ENCODE measurements at regions not wholly inside any gene's neighbourhood (a gene's known extent, or its start where the extent isn't known, plus 50 kb on each side); places are given as distances from the start of the nearest gene placed in this dataset.

- no peak overlapping the region for H3K4me2 ChIP-seq (ENCODE audit: insufficient read depth, low read length)
- no peaks in the 10 kb centered on the region for H3K36me3 ChIP-seq (ENCODE audit: control insufficient read depth in 2 of 2, extremely low read depth in 1 of 2, insufficient read depth in 2 of 2, low read length in 2 of 2)
- H3K9me1 ChIP-seq (replicated peaks; ENCODE audit: control insufficient read depth, extremely low read depth, insufficient read depth, low read length) = no peaks in the 10 kb centered on the region
- H3K9ac ChIP-seq (replicated peaks; ENCODE audit: extremely low read depth, insufficient read depth, low read length) = no peak overlapping the region
- dilution Hi-C loops (cut with MboI; ENCODE audit: extremely low pct_ligation_motif_present, low sequenced_read_pairs) = no loop called here
- no peak for DNase-seq (ENCODE audit: low read depth, low spot score)
- no peak overlapping the region for H3K4me3 ChIP-seq (replicated peaks in 1 of 3; ENCODE audit: insufficient read depth in 1 of 3, low read depth in 1 of 3, low read length in 3 of 3)
- CTCF ChIA-PET = interaction anchor here (1.5 kb wide), 1 partner anchor 29 kb away, joined by 4 read pairs; no protein-coding TSS in a partner anchor
- no peak overlapping the region for H2AFZ ChIP-seq (ENCODE audit: low read depth, low read length)
- H3K79me2 ChIP-seq (ENCODE audit: control insufficient read depth, insufficient read depth, low read length) = no peaks in the 10 kb centered on the region
- POLR2A ChIA-PET = no interaction called here
- H4K20me1 ChIP-seq (replicated peaks; ENCODE audit: control insufficient read depth, extremely low read depth, insufficient read depth, low read length) = no peaks in the 10 kb centered on the region
- intact Hi-C loops (cut with micrococcal nuclease) = no loop called here
- TF ChIP-seq CTCF (IDR thresholded peaks at IDR 0.05; ENCODE audit: extremely low read depth in 1 of 2, insufficient read depth in 1 of 2, low read depth in 1 of 2, low read length in 2 of 2) = no peak
- no peak for TF ChIP-seq FOS (IDR thresholded peaks at IDR 0.05; ENCODE audit: borderline replicate concordance, insufficient read depth, low read length)
- no peak for FAIRE-seq
- H3K4me1 ChIP-seq (ENCODE audit: control insufficient read depth, extremely low read depth, insufficient read depth, low read length) = peaks cover 7% of the 10 kb centered on the region
- H3K27me3 ChIP-seq (ENCODE audit: control insufficient read depth in 2 of 2, insufficient read depth in 2 of 2, low read length in 2 of 2) = no peaks in the 10 kb centered on the region
- no peak overlapping the region for H3K27ac ChIP-seq (ENCODE audit: insufficient read depth, low read depth, low read length)
- BruUV-seq (replicated peaks) = no TSS peak
- H3K9me3 ChIP-seq (replicated peaks; ENCODE audit: control insufficient read depth, insufficient read depth, low read length) = no peaks in the 10 kb centered on the region
These were observed 51.4 kb upstream of the RPS6KA2 start for GRCh38 chr6:166678426-166678825.

DNA sequence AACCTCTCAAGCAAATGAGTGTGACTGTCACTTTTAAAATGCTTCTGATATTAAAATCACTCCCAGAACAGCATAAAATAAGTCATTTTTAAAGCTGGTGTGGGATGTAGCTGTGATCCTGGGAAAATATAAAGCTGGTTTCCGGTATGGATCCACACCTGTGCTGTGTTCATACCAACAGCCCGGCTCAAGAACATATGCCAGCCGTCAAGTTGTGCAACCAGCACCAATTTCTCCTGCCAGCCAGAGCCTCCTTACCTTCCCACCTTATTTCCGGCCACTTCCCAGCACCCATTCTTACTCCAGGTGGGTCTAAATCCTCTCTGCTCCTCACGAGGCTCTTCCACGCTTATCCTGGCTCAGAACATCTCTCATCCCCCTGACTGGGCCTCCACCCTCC lies 50.9 kb upstream of the RPS6KA2 start:
- BruUV-seq (replicated peaks) = no TSS peak
- Histone ChIP-seq H4K20me1 (replicated peaks; ENCODE audit: control insufficient read depth, extremely low read depth, insufficient read depth, low read length) (no peaks in the 10 kb centered on the region), H3K9me3 (replicated peaks; ENCODE audit: control insufficient read depth, insufficient read depth, low read length) (no peaks in the 10 kb centered on the region), H3K9me1 (replicated peaks; ENCODE audit: control insufficient read depth, extremely low read depth, insufficient read depth, low read length) (no peaks in the 10 kb centered on the region), H3K27ac (ENCODE audit: insufficient read depth, low read depth, low read length) (no peak overlapping the region), H3K4me1 (ENCODE audit: control insufficient read depth, extremely low read depth, insufficient read depth, low read length) (peaks cover 2% of the 10 kb centered on the region), H2AFZ (ENCODE audit: low read depth, low read length) (no peak overlapping the region), H3K4me3 (replicated peaks in 1 of 3; ENCODE audit: insufficient read depth in 1 of 3, low read depth in 1 of 3, low read length in 3 of 3) (no peak overlapping the region), H3K79me2 (ENCODE audit: control insufficient read depth, insufficient read depth, low read length) (no peaks in the 10 kb centered on the region), H3K36me3 (ENCODE audit: control insufficient read depth in 2 of 2, extremely low read depth in 1 of 2, insufficient read depth in 2 of 2, low read length in 2 of 2) (no peaks in the 10 kb centered on the region), H3K9ac (replicated peaks; ENCODE audit: extremely low read depth, insufficient read depth, low read length) (no peak overlapping the region), H3K4me2 (ENCODE audit: insufficient read depth, low read length) (no peak overlapping the region), H3K27me3 (ENCODE audit: control insufficient read depth in 2 of 2, insufficient read depth in 2 of 2, low read length in 2 of 2) (no peaks in the 10 kb centered on the region)
- TF ChIP-seq POLR2A (IDR thresholded peaks at IDR 0.05; ENCODE audit: low read depth, low read length) = no peak
- TF ChIP-seq FOS (IDR thresholded peaks at IDR 0.05; ENCODE audit: borderline replicate concordance, insufficient read depth, low read length) = no peak
- TF ChIP-seq MYC (IDR thresholded peaks at IDR 0.05; ENCODE audit: low read depth, low read length) = no peak
- TF ChIP-seq GATA2 (IDR thresholded peaks at IDR 0.05; ENCODE audit: insufficient read depth, insufficient read length, low read depth, low read length) = no peak
- no peak for TF ChIP-seq POLR2AphosphoS5 (IDR thresholded peaks at IDR 0.05; ENCODE audit: insufficient read depth, low read depth, low read length)
- no peak for TF ChIP-seq EZH2 (IDR thresholded peaks at IDR 0.05; ENCODE audit: borderline replicate concordance, low read depth, low read length, severe bottlenecking)
- no peak for TF ChIP-seq CTCF (IDR thresholded peaks at IDR 0.05; ENCODE audit: extremely low read depth in 1 of 2, insufficient read depth in 1 of 2, low read depth in 1 of 2, low read length in 2 of 2)
- TF ChIP-seq, protein P1, sequence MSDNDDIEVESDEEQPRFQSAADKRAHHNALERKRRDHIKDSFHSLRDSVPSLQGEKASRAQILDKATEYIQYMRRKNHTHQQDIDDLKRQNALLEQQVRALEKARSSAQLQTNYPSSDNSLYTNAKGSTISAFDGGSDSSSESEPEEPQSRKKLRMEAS (IDR thresholded peaks at IDR 0.05; ENCODE audit: insufficient read depth, insufficient read length) = no peak
- no peak for TF ChIP-seq JUN (IDR thresholded peaks at IDR 0.05; ENCODE audit: borderline replicate concordance, insufficient read depth, insufficient read length, low read depth)
- ChIA-PET CTCF (interaction anchor here (1.5 kb wide), 1 partner anchor 29 kb away, joined by 4 read pairs; no protein-coding TSS in a partner anchor), POLR2A (no interaction called here)
- no peak for FAIRE-seq
- DNase-seq (ENCODE audit: low read depth, low spot score) = no peak
- intact Hi-C loops (cut with micrococcal nuclease) = no loop called here
- dilution Hi-C loops (cut with MboI; ENCODE audit: extremely low pct_ligation_motif_present, low sequenced_read_pairs) = no loop called here

Measured in endothelial cell of umbilical vein (primary cell).